Breast epithelium (tissue), 3 donors: ENCODE measurements at regions not wholly inside any gene's neighbourhood (a gene's known extent, or its start where the extent isn't known, plus 50 kb on each side); places are given as distances from the start of the nearest gene placed in this dataset.

Experiments used
- CTCF ChIP-seq, 3 donors: fragments of 450-650 bp; IDR thresholded peaks; one replicate each; pipeline ENCODE4 v1.5.1; 2016 to 2017; ENCODE audit warnings: antibody characterized with exemption in 3 of 3, mild to moderate bottlenecking in 3 of 3, moderate library complexity in 3 of 3
- POLR2A ChIP-seq: fragments of 450-650 bp; IDR thresholded peaks from one replicate; pipeline ENCODE4 v1.6.1; 2016; ENCODE audit warnings: antibody characterized with exemption, mild to moderate bottlenecking, moderate library complexity
- POLR2AphosphoS5 ChIP-seq, 3 donors: sonication (generic); formaldehyde crosslinking; IDR thresholded peaks; one replicate each; pipeline ENCODE4 v1.6.1; 2017; ENCODE audit warnings: antibody characterized with exemption in 3 of 3

DNA sequence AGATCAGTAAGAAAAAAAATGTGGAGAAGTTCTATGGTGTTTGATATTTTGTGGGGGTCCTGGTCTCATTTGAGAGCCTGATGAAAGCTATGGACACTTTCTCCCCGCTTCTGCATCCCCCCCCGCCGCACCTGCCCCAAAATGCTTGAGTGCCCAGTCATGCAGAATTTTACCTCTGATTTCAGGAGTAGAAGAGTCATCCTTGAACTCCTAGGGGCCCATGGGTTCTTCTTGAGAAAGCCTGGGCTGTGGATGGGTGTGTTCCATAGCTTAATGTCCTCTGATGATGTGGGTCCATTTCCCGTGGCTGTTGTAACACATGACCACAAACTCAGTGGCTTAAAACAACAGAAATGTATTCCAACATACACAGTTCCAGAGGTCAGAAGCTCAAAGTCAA, 248.8 kb upstream of the PWP1 start:
- TF ChIP-seq POLR2A (no peak), CTCF (IDR thresholded peaks at IDR 0.05) (no peak), POLR2AphosphoS5 (IDR thresholded peaks at IDR 0.05) (no peak)
